ENCODE measurements at regions not wholly inside any gene's neighbourhood (a gene's known extent, or its start where the extent isn't known, plus 50 kb on each side); places are given as distances from the start of the nearest gene placed in this dataset.

- TF ChIP-seq CTCF (IDR thresholded peaks at IDR 0.05) (no peak), POLR2A (IDR thresholded peaks at IDR 0.05) (no peak)
Measured at GRCh38 chr20:24405810-24406209, 63.6 kb upstream of the SYNDIG1 start.
